IMR-90 (cell line): ENCODE measurements at regions not wholly inside any gene's neighbourhood (a gene's known extent, or its start where the extent isn't known, plus 50 kb on each side); places are given as distances from the start of the nearest gene placed in this dataset.

Experiments used
- ATAC-seq: fragments of 200-7000 bp; cut with Tn5 transposase; 2 replicates; pipeline ENCODE4 v1.9.1; 2020; ENCODE audit warnings: low read depth, mild to moderate bottlenecking, moderate library complexity
- BruUV-seq: library from RNA; stranded (reverse); fragments of 400-500 nt; replicated peaks from 2 replicates; lab custom pipeline; 2021; lab: Mats Ljungman, UMichigan
- CTCF ChIA-PET: fragments of 300-600 bp; formaldehyde crosslinking; extraction: SDS; loops from one replicate; lab custom pipeline; 2021; ENCODE audit warnings: antibody characterized with exemption; lab: Yijun Ruan, JAX
- POLR2A ChIA-PET: fragments of 300-600 bp; sonication (Branson Sonifier 250); formaldehyde crosslinking; loops from one replicate; lab custom pipeline; 2022; ENCODE audit warnings: antibody characterized with exemption; ENCODE audit not compliant: unreplicated experiment; lab: Charles Lee
- DNase-seq: peaks from one replicate; pipeline ENCODE4 v3.0.0; 2013
- H2AFZ ChIP-seq: replicated peaks from 2 replicates; pipeline ENCODE3; 2013; ENCODE audit warnings: low read length, mild to moderate bottlenecking; ENCODE audit not compliant: poor library complexity
- H2AK5ac ChIP-seq: 2 replicates; pipeline ENCODE4 v1.6.1; 2013; ENCODE audit warnings: low read depth, low read length, inconsistent platforms
- H2AK9ac ChIP-seq: replicated peaks from 2 replicates; pipeline ENCODE3; 2013; ENCODE audit warnings: mild to moderate bottlenecking, low read depth, low read length, moderate library complexity; ENCODE audit not compliant: poor library complexity
- H2BK120ac ChIP-seq: 2 replicates; pipeline ENCODE4 v1.6.1; 2013; ENCODE audit warnings: low read depth, low read length, inconsistent platforms
- H2BK15ac ChIP-seq: 3 replicates; pipeline ENCODE4 v1.6.1; 2013; ENCODE audit warnings: low read depth, low read length, inconsistent platforms
- H2BK20ac ChIP-seq: 2 replicates; pipeline ENCODE4 v1.6.1; 2013; ENCODE audit warnings: low read depth, mild to moderate bottlenecking, inconsistent platforms, low read length, moderate library complexity
- H2BK5ac ChIP-seq: 2 replicates; pipeline ENCODE4 v1.6.1; 2013; ENCODE audit warnings: mild to moderate bottlenecking, low read depth, low read length, inconsistent platforms; ENCODE audit not compliant: poor library complexity, severe bottlenecking
- H3K14ac ChIP-seq: replicated peaks from 2 replicates; pipeline ENCODE4 v1.6.1; 2013; ENCODE audit warnings: low read depth, low read length, inconsistent platforms
- H3K18ac ChIP-seq: 2 replicates; pipeline ENCODE4 v1.6.1; 2013; ENCODE audit warnings: low read depth, low read length, control low read depth
- H3K23ac ChIP-seq: 2 replicates; pipeline ENCODE4 v1.6.1; 2013; ENCODE audit warnings: low read depth, low read length, inconsistent platforms
- H3K27ac ChIP-seq: 2 replicates; pipeline ENCODE4 v1.5.1; 2013; ENCODE audit warnings: mild to moderate bottlenecking, control low read depth, low read length; ENCODE audit not compliant: insufficient read depth
- H3K27me3 ChIP-seq: 2 replicates; pipeline ENCODE4 v1.6.1; 2013; ENCODE audit warnings: low read length; ENCODE audit not compliant: control insufficient read depth, insufficient read depth
- H3K36me3 ChIP-seq: 2 replicates; pipeline ENCODE4 v1.6.1; 2013; ENCODE audit warnings: low read length, mixed read lengths; ENCODE audit not compliant: control insufficient read depth, insufficient read depth
- H3K4ac ChIP-seq: 2 replicates; pipeline ENCODE4 v1.6.1; 2013; ENCODE audit warnings: low read depth, low read length, inconsistent platforms
- H3K4me1 ChIP-seq: 2 replicates; pipeline ENCODE4 v1.6.1; 2013; ENCODE audit warnings: low read length, mixed read lengths; ENCODE audit not compliant: control insufficient read depth, insufficient read depth
- H3K4me2 ChIP-seq: 2 replicates; pipeline ENCODE4 v1.6.1; 2013; ENCODE audit warnings: low read depth, mild to moderate bottlenecking, control low read depth, low read length, moderate library complexity
- H3K4me3 ChIP-seq: 2 replicates; pipeline ENCODE4 v1.5.1; 2013; ENCODE audit warnings: low read depth, mild to moderate bottlenecking, control low read depth, low read length, moderate library complexity; ENCODE audit not compliant: insufficient read depth
- H3K56ac ChIP-seq: 2 replicates; pipeline ENCODE4 v1.6.1; 2013; ENCODE audit warnings: low read length, inconsistent platforms; ENCODE audit not compliant: insufficient read depth; ENCODE audit errors: extremely low read depth
- H3K79me1 ChIP-seq, 2 experiments: 2 replicates each; pipeline ENCODE4 v1.6.1; 2013; ENCODE audit warnings: low read length in 2 of 2, inconsistent platforms in 1 of 2, low read depth in 1 of 2
- H3K9ac ChIP-seq: 2 replicates; pipeline ENCODE4 v1.6.1; 2013; ENCODE audit warnings: low read depth, low read length, control low read depth
- H3K9me1 ChIP-seq: 2 replicates; pipeline ENCODE4 v1.6.1; 2013; ENCODE audit warnings: low read length, inconsistent platforms; ENCODE audit not compliant: insufficient read depth
- H3K9me3 ChIP-seq: 2 replicates; pipeline ENCODE4 v1.6.1; 2013; ENCODE audit warnings: low read length; ENCODE audit not compliant: control insufficient read depth, insufficient read depth
- H4K20me1 ChIP-seq: 2 replicates; pipeline ENCODE4 v1.6.1; 2013; ENCODE audit warnings: low read length, inconsistent platforms; ENCODE audit not compliant: insufficient read depth
- H4K5ac ChIP-seq: 2 replicates; pipeline ENCODE4 v1.6.1; 2013; ENCODE audit warnings: mild to moderate bottlenecking, low read depth, low read length, control low read depth
- H4K8ac ChIP-seq, 2 experiments: 2 replicates each; pipeline ENCODE4 v1.6.1; 2013; ENCODE audit warnings: low read depth in 2 of 2, low read length in 2 of 2, control low read depth in 1 of 2, inconsistent platforms in 1 of 2
- H4K91ac ChIP-seq: 2 replicates; pipeline ENCODE4 v1.6.1; 2013; ENCODE audit warnings: low read depth, low read length, inconsistent platforms; ENCODE audit not compliant: insufficient read depth
- BHLHE40 ChIP-seq: fragments of 150-350 bp; IDR thresholded peaks from 2 replicates; pipeline ENCODE4 v1.6.1; 2016; ENCODE audit warnings: mild to moderate bottlenecking, low read depth, low read length
- CEBPB ChIP-seq: IDR thresholded peaks from 2 replicates; pipeline ENCODE4 v1.6.1; 2012; ENCODE audit warnings: low read depth, low read length, improper control_type of control experiment
- CHD1 ChIP-seq: IDR thresholded peaks from 2 replicates; pipeline ENCODE4 v1.6.1; 2012; ENCODE audit warnings: low read depth, low read length, improper control_type of control experiment
- CTCF ChIP-seq: conservative IDR thresholded peaks from 2 replicates; pipeline ENCODE4 v1.5.1; 2012; ENCODE audit warnings: mild to moderate bottlenecking, low read depth, low read length, improper control_type of control experiment
- FOS ChIP-seq: fragments of 150-350 bp; IDR thresholded peaks from 2 replicates; pipeline ENCODE4 v1.6.1; 2016; ENCODE audit warnings: low read depth, low read length
- MAFK ChIP-seq: IDR thresholded peaks from 2 replicates; pipeline ENCODE4 v1.6.1; 2012; ENCODE audit warnings: low read depth, low read length, improper control_type of control experiment
- MAZ ChIP-seq: IDR thresholded peaks from 2 replicates; pipeline ENCODE4 v1.6.1; 2012; ENCODE audit warnings: low read depth, mild to moderate bottlenecking, low read length, improper control_type of control experiment, moderate library complexity, borderline replicate concordance
- MXI1 ChIP-seq: IDR thresholded peaks from 2 replicates; pipeline ENCODE4 v1.6.1; 2012; ENCODE audit warnings: low read depth, mild to moderate bottlenecking, low read length, moderate library complexity, borderline replicate concordance
- POLR2A ChIP-seq: IDR thresholded peaks from 2 replicates; pipeline ENCODE4 v1.6.1; 2012; ENCODE audit warnings: mild to moderate bottlenecking, low read depth, low read length
- RAD21 ChIP-seq: IDR thresholded peaks from 2 replicates; pipeline ENCODE4 v1.6.1; 2012; ENCODE audit warnings: low read length, improper control_type of control experiment
- RCOR1 ChIP-seq: IDR thresholded peaks from 2 replicates; pipeline ENCODE4 v1.6.1; 2012; ENCODE audit warnings: mild to moderate bottlenecking, low read length, improper control_type of control experiment; ENCODE audit not compliant: insufficient replicate concordance
- RFX5 ChIP-seq: IDR thresholded peaks from 2 replicates; pipeline ENCODE4 v1.8.0; 2012; ENCODE audit warnings: low read depth, mild to moderate bottlenecking, low read length, moderate library complexity
- SMC3 ChIP-seq: fragments of 150-350 bp; IDR thresholded peaks from 2 replicates; pipeline ENCODE4 v1.6.1; 2016; ENCODE audit warnings: low read depth, mild to moderate bottlenecking, antibody characterized with exemption, low read length, moderate library complexity
- USF2 ChIP-seq: fragments of 150-350 bp; IDR thresholded peaks from 2 replicates; pipeline ENCODE4 v1.6.1; 2017; ENCODE audit warnings: mild to moderate bottlenecking, antibody characterized with exemption, low read length, low read depth
- dilution Hi-C: fragments of 300-500 bp; cut with HindIII; formaldehyde crosslinking; loops from one replicate; pipeline ENCODE4 v1.14.3; 2018; ENCODE audit warnings: low sequenced_read_pairs; ENCODE audit not compliant: unreplicated experiment
- in situ Hi-C: fragments of 300-500 bp; cut with MboI; formaldehyde crosslinking; loops from 3 replicates; pipeline ENCODE4 v1.14.3; 2019; ENCODE audit warnings: low sequenced_read_pairs, inconsistent platforms, mixed read lengths
- intact Hi-C: fragments of 100-400 bp; cut with micrococcal nuclease; formaldehyde crosslinking; loops from 2 replicates; pipeline ENCODE4 v1.10.0; 2022

GRCh38 chr1:70707214-70707613, 296.1 kb downstream of the CTH start:
- H4K5ac ChIP-seq: no peak overlapping the region
- no peak overlapping the region for H4K8ac ChIP-seq
- dilution Hi-C loops (no loop called here), intact Hi-C loops (no loop called here), in situ Hi-C loops (no loop called here)
- H3K4me2 ChIP-seq: no peak overlapping the region
- no peaks in the 10 kb centered on the region; the same call in 1 of the 2 replicates for H3K9me3 ChIP-seq
- H3K14ac ChIP-seq: no peak overlapping the region
- no peak overlapping the region for H3K56ac ChIP-seq
- no peaks in the 10 kb centered on the region for H3K9me1 ChIP-seq
- no peaks in the 10 kb centered on the region for H3K36me3 ChIP-seq
- H2BK120ac ChIP-seq: no peak overlapping the region
- H3K4ac ChIP-seq: no peak overlapping the region
- H3K27me3 ChIP-seq: no peaks in the 10 kb centered on the region
- no peak overlapping the region for H2BK20ac ChIP-seq
- no peak overlapping the region for H2AFZ ChIP-seq
- no peak overlapping the region for H3K18ac ChIP-seq
- no peaks in the 10 kb centered on the region for H4K20me1 ChIP-seq
- H2AK9ac ChIP-seq: no peak overlapping the region
- no peak for ATAC-seq
- no peak overlapping the region for H2AK5ac ChIP-seq
- H3K23ac ChIP-seq: no peak overlapping the region
- no peak for TF ChIP-seq RAD21
- TF ChIP-seq RFX5: no peak
- no peak for TF ChIP-seq MAFK
- TF ChIP-seq CTCF: no peak
- TF ChIP-seq POLR2A: no peak
- TF ChIP-seq RCOR1: no peak
- no peak for TF ChIP-seq CEBPB
- no peak for TF ChIP-seq USF2
- no peak for TF ChIP-seq SMC3
- TF ChIP-seq FOS: no peak
- no peak for TF ChIP-seq MAZ
- TF ChIP-seq MXI1: no peak
- no peak for TF ChIP-seq BHLHE40
- no peak for TF ChIP-seq CHD1
- no peak overlapping the region for H3K27ac ChIP-seq
- H3K4me3 ChIP-seq: no peak overlapping the region
- CTCF ChIA-PET: interaction anchor here (0.6 kb wide), 1 partner anchor 49 kb away, joined by 4 read pairs; no protein-coding TSS in a partner anchor
- no peak overlapping the region for H2BK15ac ChIP-seq
- DNase-seq: no peak
- H2BK5ac ChIP-seq: no peak overlapping the region
- no peak overlapping the region for H4K91ac ChIP-seq
- H3K79me1 ChIP-seq: no peaks in the 10 kb centered on the region
- POLR2A ChIA-PET: no interaction called here
- no peaks in the 10 kb centered on the region for H3K4me1 ChIP-seq
- BruUV-seq: no TSS peak
- no peak overlapping the region for H3K9ac ChIP-seq
